ENCODE measurements at regions not wholly inside any gene's neighbourhood (a gene's known extent, or its start where the extent isn't known, plus 50 kb on each side); places are given as distances from the start of the nearest gene placed in this dataset.

GRCh38 chr4:53783208-53783859, 192.0 kb upstream of the LNX1 start:
- ChIA-PET POLR2A (no interaction called here), CTCF (ENCODE audit: low intra/inter-chr PET ratio, low total read pairs) (no interaction called here)
- no TSS peak for BruUV-seq (replicated peaks)
- FAIRE-seq (no peak), DNase-seq (ENCODE audit: low spot score) (no peak), ATAC-seq (no peak)
- no peak overlapping the region for H2AFZ ChIP-seq (ENCODE audit: low read length)
- no peaks in the 10 kb centered on the region for H3K9me3 ChIP-seq (ENCODE audit: low read length)
- TF ChIP-seq MZF1 (CRISPR knock-in tag; IDR thresholded peaks at IDR 0.05; ENCODE audit: borderline replicate concordance): no peak
- no peak for TF ChIP-seq HOXA5 (CRISPR knock-in tag; IDR thresholded peaks at IDR 0.05)
- TF ChIP-seq ZNF629 (CRISPR knock-in tag; conservative IDR thresholded peaks at IDR 0.05): no peak
- no peak for TF ChIP-seq SMAD1 (CRISPR knock-in tag; IDR thresholded peaks at IDR 0.05; ENCODE audit: borderline replicate concordance, low read depth)
- no peak for TF ChIP-seq KDM4B (CRISPR knock-in tag; IDR thresholded peaks at IDR 0.05)
- no peak for TF ChIP-seq NFKBIZ (CRISPR knock-in tag; IDR thresholded peaks at IDR 0.05)
- TF ChIP-seq KLF11 (CRISPR knock-in tag; IDR thresholded peaks at IDR 0.05): no peak
- no peak for TF ChIP-seq KLF6 (CRISPR knock-in tag; IDR thresholded peaks at IDR 0.05)
- no peak for TF ChIP-seq ZNF720 (CRISPR knock-in tag; IDR thresholded peaks at IDR 0.05)
- no peak for TF ChIP-seq ZNF282 (IDR thresholded peaks at IDR 0.05; ENCODE audit: partially characterized antibody)
- TF ChIP-seq CAMTA2 (CRISPR knock-in tag; IDR thresholded peaks at IDR 0.05; ENCODE audit: borderline replicate concordance): no peak
- TF ChIP-seq, protein P1, sequence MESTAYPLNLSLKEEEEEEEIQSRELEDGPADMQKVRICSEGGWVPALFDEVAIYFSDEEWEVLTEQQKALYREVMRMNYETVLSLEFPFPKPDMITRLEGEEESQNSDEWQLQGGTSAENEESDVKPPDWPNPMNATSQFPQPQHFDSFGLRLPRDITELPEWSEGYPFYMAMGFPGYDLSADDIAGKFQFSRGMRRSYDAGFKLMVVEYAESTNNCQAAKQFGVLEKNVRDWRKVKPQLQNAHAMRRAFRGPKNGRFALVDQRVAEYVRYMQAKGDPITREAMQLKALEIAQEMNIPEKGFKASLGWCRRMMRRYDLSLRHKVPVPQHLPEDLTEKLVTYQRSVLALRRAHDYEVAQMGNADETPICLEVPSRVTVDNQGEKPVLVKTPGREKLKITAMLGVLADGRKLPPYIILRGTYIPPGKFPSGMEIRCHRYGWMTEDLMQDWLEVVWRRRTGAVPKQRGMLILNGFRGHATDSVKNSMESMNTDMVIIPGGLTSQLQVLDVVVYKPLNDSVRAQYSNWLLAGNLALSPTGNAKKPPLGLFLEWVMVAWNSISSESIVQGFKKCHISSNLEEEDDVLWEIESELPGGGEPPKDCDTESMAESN (CRISPR knock-in tag; conservative IDR thresholded peaks at IDR 0.05): no peak
- no peak for TF ChIP-seq ZBTB39 (CRISPR knock-in tag; IDR thresholded peaks at IDR 0.05)
- H3K36me3 ChIP-seq (replicated peaks in 1 of 2; ENCODE audit: control insufficient read depth in 1 of 2, insufficient read depth in 2 of 2, low read length in 2 of 2): no peaks in the 10 kb centered on the region
- no peak overlapping the region for H3K4me3 ChIP-seq (replicated peaks in 1 of 3; ENCODE audit: insufficient read depth in 1 of 3, low read depth in 2 of 3, low read length in 3 of 3)
- H4K20me1 ChIP-seq (ENCODE audit: insufficient read depth, low read length): no peaks in the 10 kb centered on the region
- WGBS (ENCODE audit: low lambda C conversion rate): 0% methylated on average over 1 of the region's 1 CpG
- no peaks in the 10 kb centered on the region; a peak in 1 of 5 replicates for H3K27me3 ChIP-seq (ENCODE audit: control insufficient read depth in 1 of 2, insufficient read depth in 2 of 2, low read length in 2 of 2)
- no peak overlapping the region for H3K4me2 ChIP-seq (ENCODE audit: low read depth, low read length)
- intact Hi-C loops (cut with micrococcal nuclease; ENCODE audit: unreplicated experiment) (no loop called here), in situ Hi-C loops (cut with HindIII; ENCODE audit: extremely low pct_ligation_motif_present, low pct_unique_long_range_greater_than_20kb) (no loop called here)
- no peak overlapping the region for H3K27ac ChIP-seq (ENCODE audit: extremely low read length, insufficient read depth, low read length)
- H3K4me1 ChIP-seq (ENCODE audit: insufficient read depth, low read length): peaks cover 28% of the 10 kb centered on the region
- H3K9ac ChIP-seq (ENCODE audit: insufficient read depth, low read depth, low read length): no peak overlapping the region
- no peaks in the 10 kb centered on the region for H3K79me2 ChIP-seq (ENCODE audit: insufficient read depth, low read length)
